ENCODE measurements at regions not wholly inside any gene's neighbourhood (a gene's known extent, or its start where the extent isn't known, plus 50 kb on each side); places are given as distances from the start of the nearest gene placed in this dataset.
A peak's percentile ranks its signal among the peaks of the same experiment; 100 is the strongest.

DNA sequence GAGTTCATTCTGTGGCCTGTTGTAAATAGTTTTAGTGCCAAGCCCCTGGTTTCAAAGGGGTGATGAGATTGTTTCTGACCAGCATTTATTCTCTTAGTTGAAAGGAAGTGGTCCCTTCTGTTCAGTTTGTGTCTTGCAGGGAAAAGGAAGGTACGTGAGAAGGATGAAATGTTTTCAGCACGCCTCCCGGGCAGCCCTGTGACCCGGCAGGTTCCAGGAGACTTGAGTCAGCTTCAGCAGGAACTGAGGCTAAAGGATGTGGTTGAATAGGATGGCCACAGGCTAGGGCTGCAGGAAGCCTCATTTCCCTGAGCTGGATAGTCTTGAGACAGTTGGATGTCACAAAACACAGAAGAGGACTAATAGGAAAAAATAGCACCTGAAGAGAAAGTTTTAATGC is 132.4 kb upstream of the SYNDIG1 start:
- Histone ChIP-seq H3K4me1 (no peaks in the 10 kb centered on the region), H3K36me3 (no peaks in the 10 kb centered on the region), H3K27me3 (no peaks in the 10 kb centered on the region), H3K9me3 (no peaks in the 10 kb centered on the region), H3K27ac (no peak overlapping the region), H3K4me3 (no peak overlapping the region)
- no peak for DNase-seq (ENCODE audit: extremely low spot score in 2 of 2)
- intact Hi-C loops (cut with DNase I) = no loop called here
- TF ChIP-seq POLR2AphosphoS5 (IDR thresholded peaks at IDR 0.05; ENCODE audit: insufficient read depth in 1 of 2, low read depth in 1 of 2) = no peak
- TF ChIP-seq, protein P1, sequence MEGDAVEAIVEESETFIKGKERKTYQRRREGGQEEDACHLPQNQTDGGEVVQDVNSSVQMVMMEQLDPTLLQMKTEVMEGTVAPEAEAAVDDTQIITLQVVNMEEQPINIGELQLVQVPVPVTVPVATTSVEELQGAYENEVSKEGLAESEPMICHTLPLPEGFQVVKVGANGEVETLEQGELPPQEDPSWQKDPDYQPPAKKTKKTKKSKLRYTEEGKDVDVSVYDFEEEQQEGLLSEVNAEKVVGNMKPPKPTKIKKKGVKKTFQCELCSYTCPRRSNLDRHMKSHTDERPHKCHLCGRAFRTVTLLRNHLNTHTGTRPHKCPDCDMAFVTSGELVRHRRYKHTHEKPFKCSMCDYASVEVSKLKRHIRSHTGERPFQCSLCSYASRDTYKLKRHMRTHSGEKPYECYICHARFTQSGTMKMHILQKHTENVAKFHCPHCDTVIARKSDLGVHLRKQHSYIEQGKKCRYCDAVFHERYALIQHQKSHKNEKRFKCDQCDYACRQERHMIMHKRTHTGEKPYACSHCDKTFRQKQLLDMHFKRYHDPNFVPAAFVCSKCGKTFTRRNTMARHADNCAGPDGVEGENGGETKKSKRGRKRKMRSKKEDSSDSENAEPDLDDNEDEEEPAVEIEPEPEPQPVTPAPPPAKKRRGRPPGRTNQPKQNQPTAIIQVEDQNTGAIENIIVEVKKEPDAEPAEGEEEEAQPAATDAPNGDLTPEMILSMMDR (IDR thresholded peaks at IDR 0.05) = no peak

DNA sequence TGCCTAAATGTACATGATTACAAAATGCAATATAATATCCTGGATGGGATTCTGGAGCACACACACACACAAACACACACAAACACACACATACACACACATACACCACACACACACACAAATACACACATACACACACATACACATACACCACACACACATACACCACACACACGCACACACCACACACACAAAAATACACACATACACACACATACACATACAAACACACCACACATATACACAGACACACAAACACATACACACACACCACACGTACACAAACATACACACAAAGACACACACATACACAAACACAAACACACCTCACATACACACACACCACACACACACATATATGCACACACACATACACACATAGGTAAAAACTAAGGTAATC is 134.6 kb upstream of the SYNDIG1 start:
- no peak overlapping the region for H3K27ac ChIP-seq
- H3K36me3 ChIP-seq = no peaks in the 10 kb centered on the region
- H3K9me3 ChIP-seq = no peaks in the 10 kb centered on the region
- intact Hi-C loops (cut with DNase I) = no loop called here
- H3K27me3 ChIP-seq = no peaks in the 10 kb centered on the region
- no peaks in the 10 kb centered on the region for H3K4me1 ChIP-seq
- peak in 1 of 2 donors; percentile 25 for DNase-seq (ENCODE audit: extremely low spot score in 2 of 2)
- TF ChIP-seq POLR2AphosphoS5 (IDR thresholded peaks at IDR 0.05; ENCODE audit: insufficient read depth in 1 of 2, low read depth in 1 of 2) (no peak), POLR2A (IDR thresholded peaks at IDR 0.05) (no peak)
- TF ChIP-seq, protein P1 (IDR thresholded peaks at IDR 0.05) = no peak
- no peak overlapping the region for H3K4me3 ChIP-seq

- Histone ChIP-seq H3K27ac (no peak overlapping the region), H3K4me3 (no peak overlapping the region), H3K4me1 (no peaks in the 10 kb centered on the region), H3K27me3 (no peaks in the 10 kb centered on the region), H3K9me3 (no peaks in the 10 kb centered on the region), H3K36me3 (no peaks in the 10 kb centered on the region)
- intact Hi-C loops (cut with DNase I) = no loop called here
- TF ChIP-seq POLR2AphosphoS5 (IDR thresholded peaks at IDR 0.05; ENCODE audit: insufficient read depth in 1 of 2, low read depth in 1 of 2) = no peak
- no peak for DNase-seq (ENCODE audit: extremely low spot score in 2 of 2)
Observed at GRCh38 chr20:24332956-24333355, 136.5 kb upstream of the SYNDIG1 start.

GRCh38 chr20:24331939-24332338 is 137.5 kb upstream of the SYNDIG1 start:
- Histone ChIP-seq H3K27ac (no peak overlapping the region), H3K9me3 (no peaks in the 10 kb centered on the region), H3K36me3 (no peaks in the 10 kb centered on the region), H3K4me3 (no peak overlapping the region), H3K4me1 (no peaks in the 10 kb centered on the region), H3K27me3 (no peaks in the 10 kb centered on the region)
- DNase-seq (ENCODE audit: extremely low spot score in 2 of 2) = no peak
- intact Hi-C loops (cut with DNase I) = no loop called here
- no peak for TF ChIP-seq POLR2A (IDR thresholded peaks at IDR 0.05)
- TF ChIP-seq, protein P1 (IDR thresholded peaks at IDR 0.05) = no peak
- no peak for TF ChIP-seq POLR2AphosphoS5 (IDR thresholded peaks at IDR 0.05; ENCODE audit: insufficient read depth in 1 of 2, low read depth in 1 of 2)

DNA sequence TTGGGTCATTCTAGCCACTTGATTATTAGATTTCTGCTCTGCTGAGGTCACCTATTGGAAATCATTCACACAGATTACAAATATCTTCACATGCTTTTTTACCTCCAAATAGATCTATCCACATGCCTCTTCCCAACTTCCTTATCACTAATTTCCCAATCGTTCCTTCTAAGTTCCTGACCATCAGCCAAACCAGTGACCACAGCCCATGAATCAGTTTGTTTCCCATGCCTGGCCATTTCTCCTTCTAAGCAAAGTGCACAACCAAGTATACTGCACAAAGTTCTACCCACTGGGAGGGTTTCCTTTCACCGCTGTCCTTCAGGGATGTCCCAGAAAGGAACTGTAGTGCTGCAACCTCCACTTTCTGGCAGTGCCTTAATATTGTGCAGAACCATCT is 140.5 kb upstream of the SYNDIG1 start:
- intact Hi-C loops (cut with DNase I) = no loop called here
- Histone ChIP-seq H3K9me3 (no peaks in the 10 kb centered on the region), H3K36me3 (no peaks in the 10 kb centered on the region), H3K27me3 (no peaks in the 10 kb centered on the region), H3K27ac (no peak overlapping the region), H3K4me3 (no peak overlapping the region), H3K4me1 (no peaks in the 10 kb centered on the region)
- DNase-seq (ENCODE audit: extremely low spot score in 2 of 2) = no peak
- no peak for TF ChIP-seq POLR2AphosphoS5 (IDR thresholded peaks at IDR 0.05; ENCODE audit: insufficient read depth in 1 of 2, low read depth in 1 of 2)
- TF ChIP-seq, protein P1 (IDR thresholded peaks at IDR 0.05) = no peak
- no peak for TF ChIP-seq POLR2A (IDR thresholded peaks at IDR 0.05)

DNA sequence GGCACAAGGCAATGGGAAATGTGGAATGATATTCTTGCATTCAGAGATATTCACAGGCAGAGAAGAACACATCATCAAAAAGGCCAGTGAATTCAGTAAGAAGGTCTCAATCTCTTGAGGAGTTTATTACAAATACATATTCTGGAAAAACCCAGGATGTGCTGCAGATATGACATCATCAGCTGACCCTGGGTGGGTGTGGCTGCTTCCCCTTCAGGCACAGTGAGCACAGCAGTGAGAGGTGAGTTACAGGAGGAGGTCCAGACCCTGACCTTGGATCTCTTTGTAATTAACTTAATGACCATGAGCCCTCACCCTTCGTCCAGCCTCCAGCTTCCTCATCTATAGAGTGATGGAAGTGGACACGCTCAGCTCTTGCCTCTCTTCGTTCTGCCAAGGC is 147.5 kb upstream of the SYNDIG1 start:
- Histone ChIP-seq H3K4me1 (no peaks in the 10 kb centered on the region), H3K9me3 (no peaks in the 10 kb centered on the region), H3K36me3 (no peaks in the 10 kb centered on the region), H3K27ac (no peak overlapping the region), H3K27me3 (no peaks in the 10 kb centered on the region), H3K4me3 (no peak overlapping the region)
- intact Hi-C loops (cut with DNase I) = no loop called here
- TF ChIP-seq POLR2A (IDR thresholded peaks at IDR 0.05) (no peak), POLR2AphosphoS5 (IDR thresholded peaks at IDR 0.05; ENCODE audit: insufficient read depth in 1 of 2, low read depth in 1 of 2) (no peak)
- TF ChIP-seq, protein P1 (IDR thresholded peaks at IDR 0.05) = no peak
- DNase-seq (ENCODE audit: extremely low spot score in 2 of 2) = no peak

Measured in vagina (tissue), 2 donors.